22Rv1 (cell line): ENCODE measurements at regions not wholly inside any gene's neighbourhood (a gene's known extent, or its start where the extent isn't known, plus 50 kb on each side); places are given as distances from the start of the nearest gene placed in this dataset.

Experiments
- H3K27ac ChIP-seq: fragments of 450-650 bp; 2 replicates; pipeline ENCODE4 v1.5.1; 2017
- CTCF ChIP-seq: fragments of 450-650 bp; IDR thresholded peaks from 2 replicates; pipeline ENCODE4 v1.5.1; 2017; ENCODE audit warnings: mild to moderate bottlenecking
- ZFX ChIP-seq: fragments of 450-650 bp; IDR thresholded peaks from 2 replicates; pipeline ENCODE4 v1.6.1; 2017; ENCODE audit warnings: antibody characterized with exemption, borderline replicate concordance

GRCh38 chr9:113793558-113793957 is 82.6 kb upstream of the ZNF618 start:
- TF ChIP-seq CTCF (no peak), ZFX (no peak)

GRCh38 chr9:113794721-113795120 is 81.4 kb upstream of the ZNF618 start:
- TF ChIP-seq ZFX (no peak), CTCF (no peak)
- no peak overlapping the region for H3K27ac ChIP-seq

More at GRCh38 chr9:113793558-113793957, 82.6 kb upstream of the ZNF618 start:
- H3K27ac ChIP-seq = no peak overlapping the region

GRCh38 chr9:113795811-113796392 is 80.2 kb upstream of the ZNF618 start:
- no peak overlapping the region for H3K27ac ChIP-seq
- TF ChIP-seq CTCF = no peak
- no peak for TF ChIP-seq ZFX

- TF ChIP-seq CTCF (no peak), ZFX (no peak)
- H3K27ac ChIP-seq = no peak overlapping the region
Observed at GRCh38 chr9:113796646-113797426, 79.3 kb upstream of the ZNF618 start.

- TF ChIP-seq CTCF (no peak), ZFX (no peak)
- no peak overlapping the region for H3K27ac ChIP-seq
Observed at GRCh38 chr9:113798062-113799030, 77.8 kb upstream of the ZNF618 start.

GRCh38 chr9:113800276-113800675 is 75.8 kb upstream of the ZNF618 start:
- H3K27ac ChIP-seq = no peak overlapping the region
- TF ChIP-seq ZFX = no peak
- TF ChIP-seq CTCF = no peak
